ENCODE measurements at regions not wholly inside any gene's neighbourhood (a gene's known extent, or its start where the extent isn't known, plus 50 kb on each side); places are given as distances from the start of the nearest gene placed in this dataset.

- peaks cover 5 to 9% of the 10 kb centered on the region in 2 donors for H3K9me3 Mint-ChIP-seq
- no peak overlapping the region for H3K4me3 Mint-ChIP-seq
- H3K4me1 Mint-ChIP-seq = no peaks in the 10 kb centered on the region
- DNase-seq (no peak), ATAC-seq (replicated peaks) (no peak)
- H3K27ac Mint-ChIP-seq = no peak overlapping the region
- no peaks in the 10 kb centered on the region for H3K36me3 Mint-ChIP-seq
- H3K27me3 Mint-ChIP-seq = peaks cover 8 to 31% of the 10 kb centered on the region in 2 donors
These were observed 51.2 kb upstream of the DAP start for GRCh38 chr5:10812218-10812617.

Measured in stimulated activated naive B cell treated with anti-CD40 and anti-IgM and Interleukin-4, amounts not matched to agents 10 μg/mL and 1 μg/mL and 100 μg/mL, for 72 hours (primary cell).